GM12891 (cell line): ENCODE measurements at regions not wholly inside any gene's neighbourhood (a gene's known extent, or its start where the extent isn't known, plus 50 kb on each side); places are given as distances from the start of the nearest gene placed in this dataset.

Experiments
- PAX5 ChIP-seq: IDR thresholded peaks from 2 replicates; pipeline ENCODE4 v1.6.1; 2011; ENCODE audit warnings: low read length, moderate library complexity, mild to moderate bottlenecking; ENCODE audit not compliant: insufficient read depth, severe bottlenecking
- POLR2A ChIP-seq: IDR thresholded peaks from 2 replicates; pipeline ENCODE4 v1.6.1; 2011; ENCODE audit warnings: low read depth, low read length, control low read depth
- POLR2AphosphoS5 ChIP-seq: IDR thresholded peaks from 2 replicates; pipeline ENCODE4 v1.6.1; 2011; ENCODE audit warnings: low read depth, low read length, control low read depth
- POU2F2 ChIP-seq: IDR thresholded peaks from 2 replicates; pipeline ENCODE4 v1.6.1; 2011; ENCODE audit warnings: low read depth, mild to moderate bottlenecking, control low read depth, low read length, moderate library complexity
- SPI1 ChIP-seq: IDR thresholded peaks from 2 replicates; pipeline ENCODE4 v1.6.1; 2011; ENCODE audit warnings: low read depth, low read length, control low read depth
- TAF1 ChIP-seq: IDR thresholded peaks from 2 replicates; pipeline ENCODE4 v1.6.1; 2011; ENCODE audit warnings: low read depth, low read length, control low read depth

- TF ChIP-seq POLR2A (no peak), POLR2AphosphoS5 (no peak), TAF1 (no peak), PAX5 (no peak), SPI1 (no peak), POU2F2 (no peak)
Observed at GRCh38 chr18:41462946-41463345, 492.1 kb upstream of the PIK3C3 start.
